ENCODE measurements at regions not wholly inside any gene's neighbourhood (a gene's known extent, or its start where the extent isn't known, plus 50 kb on each side); places are given as distances from the start of the nearest gene placed in this dataset.

DNA sequence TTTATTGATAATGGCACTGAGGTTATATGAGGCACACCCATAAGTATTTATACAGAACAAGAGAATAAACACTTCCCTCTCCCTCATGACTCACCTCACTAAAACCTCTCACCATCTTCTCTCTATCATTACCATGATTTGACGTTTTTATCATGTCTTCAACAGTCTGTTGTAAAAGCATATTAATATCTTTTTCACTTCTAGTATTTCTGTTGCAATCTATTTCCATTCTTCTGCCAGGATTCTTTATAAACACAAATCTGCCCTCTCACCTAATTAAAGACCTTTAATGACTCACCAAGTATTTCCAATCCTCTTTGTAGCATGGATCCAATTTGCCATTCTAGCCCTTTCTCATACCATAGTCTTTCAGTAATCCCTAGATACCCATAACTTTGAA lies 527.7 kb downstream of the SLC16A7 start:
- TF ChIP-seq, protein P1, sequence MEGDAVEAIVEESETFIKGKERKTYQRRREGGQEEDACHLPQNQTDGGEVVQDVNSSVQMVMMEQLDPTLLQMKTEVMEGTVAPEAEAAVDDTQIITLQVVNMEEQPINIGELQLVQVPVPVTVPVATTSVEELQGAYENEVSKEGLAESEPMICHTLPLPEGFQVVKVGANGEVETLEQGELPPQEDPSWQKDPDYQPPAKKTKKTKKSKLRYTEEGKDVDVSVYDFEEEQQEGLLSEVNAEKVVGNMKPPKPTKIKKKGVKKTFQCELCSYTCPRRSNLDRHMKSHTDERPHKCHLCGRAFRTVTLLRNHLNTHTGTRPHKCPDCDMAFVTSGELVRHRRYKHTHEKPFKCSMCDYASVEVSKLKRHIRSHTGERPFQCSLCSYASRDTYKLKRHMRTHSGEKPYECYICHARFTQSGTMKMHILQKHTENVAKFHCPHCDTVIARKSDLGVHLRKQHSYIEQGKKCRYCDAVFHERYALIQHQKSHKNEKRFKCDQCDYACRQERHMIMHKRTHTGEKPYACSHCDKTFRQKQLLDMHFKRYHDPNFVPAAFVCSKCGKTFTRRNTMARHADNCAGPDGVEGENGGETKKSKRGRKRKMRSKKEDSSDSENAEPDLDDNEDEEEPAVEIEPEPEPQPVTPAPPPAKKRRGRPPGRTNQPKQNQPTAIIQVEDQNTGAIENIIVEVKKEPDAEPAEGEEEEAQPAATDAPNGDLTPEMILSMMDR (IDR thresholded peaks at IDR 0.05; ENCODE audit: insufficient read depth, missing control alignments): no peak
- FAIRE-seq (no peak), DNase-seq (ENCODE audit: insufficient read length, low spot score) (no peak)

DNA sequence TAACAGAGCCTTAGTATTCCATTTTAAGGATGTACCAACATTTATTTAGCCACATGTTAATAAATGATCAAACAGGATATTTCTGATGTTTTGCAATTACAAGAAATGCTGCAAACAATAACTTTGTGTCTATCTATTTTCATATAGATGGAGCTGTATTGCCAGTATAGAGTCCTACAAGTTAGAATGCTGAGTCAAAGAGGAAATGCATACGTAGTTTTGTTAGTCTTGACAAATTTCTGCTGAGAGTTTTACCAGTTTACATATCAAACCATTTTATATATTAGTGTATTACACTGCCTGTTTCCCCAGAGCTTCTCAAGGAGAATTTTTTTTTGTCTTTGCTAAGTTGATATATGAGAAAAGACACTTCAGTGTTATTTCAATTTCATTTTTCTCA lies 541.7 kb downstream of the SLC16A7 start:
- DNase-seq (ENCODE audit: insufficient read length, low spot score): no peak
- TF ChIP-seq, protein P1 (IDR thresholded peaks at IDR 0.05; ENCODE audit: insufficient read depth, missing control alignments): no peak
- no peak for FAIRE-seq

DNA sequence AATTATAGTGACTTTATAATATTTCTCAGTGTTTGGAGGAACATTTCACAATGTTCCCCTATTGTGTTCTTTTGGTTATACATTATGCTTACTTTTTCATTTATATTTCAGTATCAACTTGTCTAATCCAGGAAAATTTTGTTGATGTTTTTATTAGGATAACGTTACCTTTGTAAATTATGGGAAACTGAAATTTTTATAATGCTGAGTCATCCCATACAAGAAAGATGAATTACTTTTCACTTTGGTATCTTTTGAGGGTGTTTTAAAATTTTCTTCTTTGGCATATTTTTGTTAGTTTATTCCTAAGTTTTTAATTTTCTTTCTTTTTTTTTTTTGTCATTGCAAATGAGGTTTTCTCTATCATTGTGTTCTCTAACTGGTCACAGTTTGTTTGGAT lies 542.7 kb downstream of the SLC16A7 start:
- DNase-seq (ENCODE audit: insufficient read length, low spot score): no peak
- TF ChIP-seq, protein P1 (IDR thresholded peaks at IDR 0.05; ENCODE audit: insufficient read depth, missing control alignments): no peak
- no peak for FAIRE-seq

DNA sequence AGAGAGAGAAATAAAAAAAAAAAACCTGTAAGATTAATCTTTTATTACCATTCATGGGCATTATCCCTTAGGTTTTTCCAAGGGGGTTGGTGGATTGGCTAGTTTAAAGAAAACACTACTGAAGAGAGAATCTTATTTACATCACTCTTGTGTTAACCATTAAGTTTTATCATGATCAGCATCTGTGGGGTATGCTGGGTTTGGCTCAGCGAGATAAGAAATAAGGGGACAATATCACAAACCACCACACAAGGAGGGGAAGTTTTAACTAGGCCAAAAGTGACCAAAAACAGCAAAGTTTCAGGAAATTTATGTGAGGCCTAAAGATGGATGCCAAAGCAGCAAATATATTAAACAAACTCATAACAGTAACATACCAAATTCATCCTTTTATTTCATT lies 548.6 kb downstream of the SLC16A7 start:
- FAIRE-seq (no peak), DNase-seq (ENCODE audit: insufficient read length, low spot score) (no peak)
- TF ChIP-seq, protein P1 (IDR thresholded peaks at IDR 0.05; ENCODE audit: insufficient read depth, missing control alignments): no peak

DNA sequence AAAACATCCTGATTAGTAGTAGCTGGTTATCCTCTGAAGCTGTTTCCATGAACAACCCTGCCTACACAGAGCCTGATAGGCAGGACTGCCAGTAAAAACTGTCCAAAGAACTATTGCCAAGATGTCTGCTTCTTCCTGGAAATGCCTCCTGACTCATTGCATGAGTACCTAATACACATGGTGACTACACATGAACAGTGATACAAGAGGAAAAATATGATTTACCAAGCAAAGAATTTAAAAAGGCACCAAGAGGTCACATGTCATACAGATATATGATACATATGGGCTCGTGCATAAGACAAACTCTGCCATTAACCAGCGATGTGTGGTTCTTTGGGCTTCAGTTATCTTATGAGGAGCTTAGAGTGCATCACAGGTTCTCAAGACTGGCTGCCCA lies 552.3 kb downstream of the SLC16A7 start:
- DNase-seq (ENCODE audit: insufficient read length, low spot score): no peak
- TF ChIP-seq, protein P1 (IDR thresholded peaks at IDR 0.05; ENCODE audit: insufficient read depth, missing control alignments): no peak
- no peak for FAIRE-seq

DNA sequence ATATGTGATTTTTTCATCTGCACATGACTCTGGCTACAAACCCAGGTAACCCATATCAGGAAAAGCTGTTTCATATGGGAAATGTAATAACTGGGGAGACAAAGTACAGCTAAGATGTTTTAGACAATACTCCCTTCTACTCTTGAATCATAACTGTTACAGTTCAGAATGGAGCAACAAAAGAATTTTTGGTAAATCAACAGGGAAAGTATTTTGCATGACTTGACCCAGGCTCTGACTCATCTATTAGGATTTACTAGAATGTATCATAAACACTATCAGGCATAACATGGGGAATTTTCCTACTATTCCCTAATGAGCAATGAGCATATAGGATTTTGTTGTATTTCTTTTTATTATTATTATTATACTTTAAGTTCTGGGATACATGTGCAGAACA lies 553.0 kb downstream of the SLC16A7 start:
- TF ChIP-seq, protein P1 (IDR thresholded peaks at IDR 0.05; ENCODE audit: insufficient read depth, missing control alignments): no peak
- FAIRE-seq (no peak), DNase-seq (ENCODE audit: insufficient read length, low spot score) (no peak)

DNA sequence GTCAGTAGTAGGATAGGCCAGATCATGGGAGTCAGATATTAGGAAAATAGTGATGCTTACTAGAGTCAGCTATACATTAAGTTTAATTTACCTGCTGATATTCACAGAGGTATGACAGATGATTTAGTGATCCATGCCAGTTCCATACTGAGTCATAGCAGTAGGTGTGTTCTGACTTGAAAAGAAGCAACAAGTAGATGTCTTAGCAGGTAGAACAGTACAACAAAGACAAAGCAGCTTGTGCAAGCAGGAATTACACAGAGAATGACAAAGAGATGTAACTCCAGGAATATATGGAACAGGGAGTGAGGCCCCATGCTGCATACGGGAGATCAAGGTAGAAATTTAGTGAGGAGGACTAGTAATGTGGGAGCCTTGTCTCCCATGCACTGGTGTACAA lies 556.9 kb downstream of the SLC16A7 start:
- DNase-seq (ENCODE audit: insufficient read length, low spot score): no peak
- FAIRE-seq: no peak
- TF ChIP-seq, protein P1 (IDR thresholded peaks at IDR 0.05; ENCODE audit: insufficient read depth, missing control alignments): no peak
